Breast epithelium (tissue), 4 donors: ENCODE measurements at regions not wholly inside any gene's neighbourhood (a gene's known extent, or its start where the extent isn't known, plus 50 kb on each side); places are given as distances from the start of the nearest gene placed in this dataset.

ENCODE experiments used
- DNase-seq, 2 donors: peaks; one replicate each; pipeline ENCODE4 v3.0.0-alpha.2; 2019; ENCODE audit warnings: low spot score in 2 of 2
- H3K27ac ChIP-seq, 2 donors: fragments of 200-600 bp; sonication (generic) in 1 of 2; one replicate each; pipeline ENCODE4 v1.5.1; 2016 to 2019; ENCODE audit warnings: mild to moderate bottlenecking in 1 of 2
- H3K27me3 ChIP-seq, 2 donors: fragments of 200-600 bp; sonication (generic) in 1 of 2; one replicate each; pipeline versions ENCODE4 v1.5.1 to v1.6.0; 2017 to 2019; ENCODE audit warnings: control low read depth in 1 of 2, mild to moderate bottlenecking in 1 of 2
- H3K36me3 ChIP-seq: fragments of 200-600 bp; one replicate; pipeline ENCODE4 v1.5.1; 2019
- H3K4me1 ChIP-seq, 2 donors: fragments of 200-600 bp; sonication (generic); one replicate each; pipeline ENCODE4 v1.5.1; 2016 to 2019; ENCODE audit warnings: control low read depth in 1 of 2
- H3K4me3 ChIP-seq, 3 donors: fragments of 200-600 bp; sonication (generic); 1 replicate in 2 of 3; 2 replicates in 1 of 3; pipeline ENCODE4 v1.5.1; 2016 to 2019; ENCODE audit warnings: mild to moderate bottlenecking in 3 of 3, moderate library complexity in 2 of 3
- H3K9me3 ChIP-seq, 2 donors: fragments of 200-600 bp; sonication (generic) in 1 of 2; one replicate each; pipeline ENCODE4 v1.5.1; 2016 to 2019; ENCODE audit warnings: control low read depth in 1 of 2
- CTCF ChIP-seq, 3 donors: fragments of 450-650 bp; IDR thresholded peaks; one replicate each; pipeline ENCODE4 v1.5.1; 2016 to 2017; ENCODE audit warnings: antibody characterized with exemption in 3 of 3, mild to moderate bottlenecking in 3 of 3, moderate library complexity in 3 of 3
- POLR2A ChIP-seq: fragments of 450-650 bp; IDR thresholded peaks from one replicate; pipeline ENCODE4 v1.6.1; 2016; ENCODE audit warnings: antibody characterized with exemption, mild to moderate bottlenecking, moderate library complexity
- POLR2AphosphoS5 ChIP-seq, 3 donors: sonication (generic); formaldehyde crosslinking; IDR thresholded peaks; one replicate each; pipeline ENCODE4 v1.6.1; 2017; ENCODE audit warnings: antibody characterized with exemption in 3 of 3
- intact Hi-C: fragments of 100-400 bp; cut with DNase I; formaldehyde crosslinking; loops from one replicate; pipeline ENCODE4 v1.15.1; 2023; ENCODE audit warnings: low total_unique reads

GRCh38 chr2:226124548-226125011 lies 675.0 kb downstream of the IRS1 start:
- no peak for DNase-seq
- no peaks in the 10 kb centered on the region for H3K27me3 ChIP-seq
- H3K4me1 ChIP-seq, result peaks cover 0 to 3% of the 10 kb centered on the region in 2 donors
- no peak overlapping the region for H3K4me3 ChIP-seq
- no peaks in the 10 kb centered on the region for H3K36me3 ChIP-seq
- H3K9me3 ChIP-seq, result no peaks in the 10 kb centered on the region
- intact Hi-C loops, result no loop called here
- peak overlapping the region; percentile 46 to 59 for H3K27ac ChIP-seq
- TF ChIP-seq POLR2A (no peak), POLR2AphosphoS5 (IDR thresholded peaks at IDR 0.05) (no peak)

- peak overlapping the region; percentile 46 to 54 for H3K27ac ChIP-seq
- TF ChIP-seq POLR2A (no peak), POLR2AphosphoS5 (IDR thresholded peaks at IDR 0.05) (no peak), CTCF (IDR thresholded peaks at IDR 0.05) (no peak)
- intact Hi-C loops, result no loop called here
Observed at GRCh38 chr2:226123300-226123699, 676.3 kb downstream of the IRS1 start.

GRCh38 chr2:226122041-226122440 lies 677.6 kb downstream of the IRS1 start:
- no peaks in the 10 kb centered on the region for H3K27me3 ChIP-seq
- no peaks in the 10 kb centered on the region for H3K9me3 ChIP-seq
- H3K27ac ChIP-seq, result peak overlapping the region in 1 of 2 donors; percentile 46
- H3K4me3 ChIP-seq, result no peak overlapping the region
- TF ChIP-seq CTCF (IDR thresholded peaks at IDR 0.05) (no peak), POLR2AphosphoS5 (IDR thresholded peaks at IDR 0.05) (no peak), POLR2A (no peak)
- intact Hi-C loops, result no loop called here
- H3K4me1 ChIP-seq, result peaks cover 0 to 3% of the 10 kb centered on the region in 2 donors
- no peaks in the 10 kb centered on the region for H3K36me3 ChIP-seq
- no peak for DNase-seq

More at GRCh38 chr2:226123300-226123699, 676.3 kb downstream of the IRS1 start:
- H3K9me3 ChIP-seq, result no peaks in the 10 kb centered on the region
- no peaks in the 10 kb centered on the region for H3K27me3 ChIP-seq
- H3K36me3 ChIP-seq, result no peaks in the 10 kb centered on the region
- DNase-seq, result no peak
- peaks cover 0 to 3% of the 10 kb centered on the region in 2 donors for H3K4me1 ChIP-seq
- H3K4me3 ChIP-seq, result no peak overlapping the region

- peak overlapping the region in 1 of 2 donors; percentile 3 for H3K27ac ChIP-seq
- DNase-seq, result no peak
- no peaks in the 10 kb centered on the region for H3K27me3 ChIP-seq
- H3K4me1 ChIP-seq, result peaks cover 0 to 3% of the 10 kb centered on the region in 2 donors
- no peaks in the 10 kb centered on the region for H3K9me3 ChIP-seq
- H3K36me3 ChIP-seq, result no peaks in the 10 kb centered on the region
- TF ChIP-seq POLR2A (no peak), POLR2AphosphoS5 (IDR thresholded peaks at IDR 0.05) (no peak), CTCF (IDR thresholded peaks at IDR 0.05) (no peak)
- intact Hi-C loops, result no loop called here
- no peak overlapping the region for H3K4me3 ChIP-seq
Observed at GRCh38 chr2:226121046-226121738, 678.4 kb downstream of the IRS1 start.

- intact Hi-C loops, result no loop called here
- no peaks in the 10 kb centered on the region for H3K9me3 ChIP-seq
- peak overlapping the region; percentile 28 to 61 (median 34) for H3K4me3 ChIP-seq
- H3K27me3 ChIP-seq, result no peaks in the 10 kb centered on the region
- peak overlapping the region; percentile 87 to 90 for H3K27ac ChIP-seq
- TF ChIP-seq POLR2AphosphoS5 (IDR thresholded peaks at IDR 0.05) (peak; percentile 63 to 73 (median 73)), CTCF (IDR thresholded peaks at IDR 0.05) (peak in 1 of 3 donors; percentile 13), POLR2A (no peak)
- no peaks in the 10 kb centered on the region for H3K4me1 ChIP-seq
- DNase-seq, result peak in 1 of 2 donors; percentile 67
- H3K36me3 ChIP-seq, result no peaks in the 10 kb centered on the region
Observed at GRCh38 chr2:226118471-226119429, 680.9 kb downstream of the IRS1 start.
